ENCODE measurements at regions not wholly inside any gene's neighbourhood (a gene's known extent, or its start where the extent isn't known, plus 50 kb on each side); places are given as distances from the start of the nearest gene placed in this dataset.

DNA sequence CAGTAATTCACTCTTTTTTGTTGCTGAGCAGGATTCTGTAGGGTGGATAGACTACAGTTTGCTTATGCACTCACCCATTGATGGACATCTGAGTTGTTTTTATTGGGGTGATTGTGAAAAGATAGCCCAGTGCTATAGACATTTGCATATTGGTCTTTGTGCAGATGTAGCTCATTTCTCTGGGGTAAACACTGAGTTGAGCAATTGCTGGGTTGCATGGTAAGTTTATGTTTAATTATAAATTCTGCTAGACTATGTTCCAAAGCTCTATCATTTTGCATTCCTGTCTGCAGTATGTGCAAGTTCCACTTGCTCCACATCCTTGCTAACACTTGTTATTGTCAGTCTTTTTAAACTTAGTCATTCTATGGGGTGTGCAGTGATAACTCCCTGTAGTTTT, 65.4 kb upstream of the RFLNA start (continued):
- TF ChIP-seq, protein P1, sequence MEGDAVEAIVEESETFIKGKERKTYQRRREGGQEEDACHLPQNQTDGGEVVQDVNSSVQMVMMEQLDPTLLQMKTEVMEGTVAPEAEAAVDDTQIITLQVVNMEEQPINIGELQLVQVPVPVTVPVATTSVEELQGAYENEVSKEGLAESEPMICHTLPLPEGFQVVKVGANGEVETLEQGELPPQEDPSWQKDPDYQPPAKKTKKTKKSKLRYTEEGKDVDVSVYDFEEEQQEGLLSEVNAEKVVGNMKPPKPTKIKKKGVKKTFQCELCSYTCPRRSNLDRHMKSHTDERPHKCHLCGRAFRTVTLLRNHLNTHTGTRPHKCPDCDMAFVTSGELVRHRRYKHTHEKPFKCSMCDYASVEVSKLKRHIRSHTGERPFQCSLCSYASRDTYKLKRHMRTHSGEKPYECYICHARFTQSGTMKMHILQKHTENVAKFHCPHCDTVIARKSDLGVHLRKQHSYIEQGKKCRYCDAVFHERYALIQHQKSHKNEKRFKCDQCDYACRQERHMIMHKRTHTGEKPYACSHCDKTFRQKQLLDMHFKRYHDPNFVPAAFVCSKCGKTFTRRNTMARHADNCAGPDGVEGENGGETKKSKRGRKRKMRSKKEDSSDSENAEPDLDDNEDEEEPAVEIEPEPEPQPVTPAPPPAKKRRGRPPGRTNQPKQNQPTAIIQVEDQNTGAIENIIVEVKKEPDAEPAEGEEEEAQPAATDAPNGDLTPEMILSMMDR (IDR thresholded peaks at IDR 0.05; ENCODE audit: poor library complexity, severe bottlenecking) = no peak
- no peak for TF ChIP-seq SMC3 (conservative IDR thresholded peaks at IDR 0.05; ENCODE audit: poor library complexity)
- TF ChIP-seq RAD21 (conservative IDR thresholded peaks at IDR 0.05) = no peak

DNA sequence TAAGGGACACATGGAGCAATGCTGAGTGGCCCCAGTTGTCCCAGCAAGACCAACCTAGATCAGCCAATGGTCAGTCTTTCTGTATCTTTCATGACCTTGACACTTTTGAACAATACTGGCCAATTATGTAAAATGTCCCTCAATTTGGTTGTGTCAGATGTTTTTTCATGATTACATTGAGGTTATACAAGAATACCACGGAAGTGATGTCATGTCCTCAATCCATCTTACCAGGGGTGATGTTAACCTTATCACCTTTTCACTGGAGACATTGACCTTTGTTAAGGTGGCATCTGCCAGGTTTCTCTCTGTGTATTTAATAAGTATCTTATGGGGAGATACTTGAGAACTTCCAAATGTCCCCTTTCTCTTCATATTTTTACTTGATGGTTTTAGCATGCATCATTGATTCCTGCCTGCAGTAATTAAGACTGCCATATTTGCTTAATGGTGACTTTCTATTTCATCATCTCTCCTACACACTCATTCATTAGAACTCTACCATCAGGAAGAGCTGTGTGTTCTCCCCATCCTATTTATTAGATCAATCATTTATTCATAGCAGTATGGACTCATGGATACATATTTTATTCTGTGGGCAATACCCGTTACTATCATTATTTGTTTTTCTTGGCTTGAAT, 64.7 kb upstream of the RFLNA start:
- Histone ChIP-seq H2AFZ (ENCODE audit: low read depth, low read length) (no peak overlapping the region), H3K9me3 (ENCODE audit: low read length) (peaks cover 4% of the 10 kb centered on the region), H3K4me3 (ENCODE audit: low read length) (no peak overlapping the region), H3K27me3 (ENCODE audit: insufficient read depth, low read depth, low read length) (no peaks in the 10 kb centered on the region), H3K27ac (ENCODE audit: low read length) (no peak overlapping the region), H4K20me1 (ENCODE audit: insufficient read depth) (no peaks in the 10 kb centered on the region), H3K79me2 (replicated peaks; ENCODE audit: insufficient read depth, low read length) (no peaks in the 10 kb centered on the region), H3K36me3 (ENCODE audit: insufficient read depth, low read length) (no peaks in the 10 kb centered on the region), H3K9ac (ENCODE audit: low read length) (no peak overlapping the region), H3F3A (ENCODE audit: insufficient read depth, low read length, poor library complexity, severe bottlenecking) (no peaks in the 10 kb centered on the region), H3K4me2 (ENCODE audit: low read length) (no peak overlapping the region), H3K9me2 (ENCODE audit: insufficient read depth, low read length) (no peaks in the 10 kb centered on the region)
- TF ChIP-seq EP300 (conservative IDR thresholded peaks at IDR 0.05; ENCODE audit: poor library complexity, severe bottlenecking) = no peak
- no peak for TF ChIP-seq SMC3 (conservative IDR thresholded peaks at IDR 0.05; ENCODE audit: poor library complexity)
- TF ChIP-seq, protein P1 (IDR thresholded peaks at IDR 0.05; ENCODE audit: poor library complexity, severe bottlenecking) = no peak
- TF ChIP-seq MXI1 (conservative IDR thresholded peaks at IDR 0.05; ENCODE audit: poor library complexity, severe bottlenecking) = no peak
- TF ChIP-seq, protein P2, sequence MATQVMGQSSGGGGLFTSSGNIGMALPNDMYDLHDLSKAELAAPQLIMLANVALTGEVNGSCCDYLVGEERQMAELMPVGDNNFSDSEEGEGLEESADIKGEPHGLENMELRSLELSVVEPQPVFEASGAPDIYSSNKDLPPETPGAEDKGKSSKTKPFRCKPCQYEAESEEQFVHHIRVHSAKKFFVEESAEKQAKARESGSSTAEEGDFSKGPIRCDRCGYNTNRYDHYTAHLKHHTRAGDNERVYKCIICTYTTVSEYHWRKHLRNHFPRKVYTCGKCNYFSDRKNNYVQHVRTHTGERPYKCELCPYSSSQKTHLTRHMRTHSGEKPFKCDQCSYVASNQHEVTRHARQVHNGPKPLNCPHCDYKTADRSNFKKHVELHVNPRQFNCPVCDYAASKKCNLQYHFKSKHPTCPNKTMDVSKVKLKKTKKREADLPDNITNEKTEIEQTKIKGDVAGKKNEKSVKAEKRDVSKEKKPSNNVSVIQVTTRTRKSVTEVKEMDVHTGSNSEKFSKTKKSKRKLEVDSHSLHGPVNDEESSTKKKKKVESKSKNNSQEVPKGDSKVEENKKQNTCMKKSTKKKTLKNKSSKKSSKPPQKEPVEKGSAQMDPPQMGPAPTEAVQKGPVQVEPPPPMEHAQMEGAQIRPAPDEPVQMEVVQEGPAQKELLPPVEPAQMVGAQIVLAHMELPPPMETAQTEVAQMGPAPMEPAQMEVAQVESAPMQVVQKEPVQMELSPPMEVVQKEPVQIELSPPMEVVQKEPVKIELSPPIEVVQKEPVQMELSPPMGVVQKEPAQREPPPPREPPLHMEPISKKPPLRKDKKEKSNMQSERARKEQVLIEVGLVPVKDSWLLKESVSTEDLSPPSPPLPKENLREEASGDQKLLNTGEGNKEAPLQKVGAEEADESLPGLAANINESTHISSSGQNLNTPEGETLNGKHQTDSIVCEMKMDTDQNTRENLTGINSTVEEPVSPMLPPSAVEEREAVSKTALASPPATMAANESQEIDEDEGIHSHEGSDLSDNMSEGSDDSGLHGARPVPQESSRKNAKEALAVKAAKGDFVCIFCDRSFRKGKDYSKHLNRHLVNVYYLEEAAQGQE (IDR thresholded peaks at IDR 0.05; ENCODE audit: borderline replicate concordance) = no peak
- TF ChIP-seq RAD21 (conservative IDR thresholded peaks at IDR 0.05) = no peak
- TF ChIP-seq EZH2 (IDR thresholded peaks at IDR 0.05; ENCODE audit: borderline replicate concordance, insufficient read depth, low read length, poor library complexity, severe bottlenecking) = no peak
- TF ChIP-seq TAF1 (IDR thresholded peaks at IDR 0.05; ENCODE audit: low read depth) = no peak
- no peak for TF ChIP-seq POLR2AphosphoS5 (IDR thresholded peaks at IDR 0.05)

Data from neural cell (in vitro differentiated cells).